MM.1S (cell line): ENCODE measurements at regions not wholly inside any gene's neighbourhood (a gene's known extent, or its start where the extent isn't known, plus 50 kb on each side); places are given as distances from the start of the nearest gene placed in this dataset.
A peak's percentile ranks its signal among the peaks of the same experiment; 100 is the strongest.

Experiments used
- DNase-seq: peaks from one replicate; pipeline ENCODE4 v3.0.0-alpha.2; 2015
- H2AFZ ChIP-seq: fragments of 300-600 bp; sonication (generic); 2 replicates; pipeline ENCODE4 v1.6.0; 2016; ENCODE audit warnings: antibody characterized with exemption, low read length
- H3F3A ChIP-seq: fragments of 300-600 bp; sonication (generic); 2 replicates; pipeline ENCODE4 v1.6.1; 2016; ENCODE audit warnings: mild to moderate bottlenecking, antibody characterized with exemption, low read length, moderate library complexity, mixed read lengths; ENCODE audit not compliant: insufficient read depth
- H3K27ac ChIP-seq: fragments of 300-600 bp; sonication (generic); 2 replicates; pipeline ENCODE4 v1.5.1; 2016; ENCODE audit warnings: mild to moderate bottlenecking, low read length
- H3K27me3 ChIP-seq: fragments of 300-600 bp; sonication (generic); replicated peaks from 2 replicates; pipeline ENCODE4 v1.6.0; 2016; ENCODE audit warnings: low read length; ENCODE audit not compliant: insufficient read depth
- H3K36me3 ChIP-seq: fragments of 300-600 bp; sonication (generic); replicated peaks from 2 replicates; pipeline ENCODE4 v1.6.1; 2016; ENCODE audit warnings: mild to moderate bottlenecking, low read length, mixed read lengths; ENCODE audit not compliant: insufficient read depth
- H3K4me1 ChIP-seq: fragments of 300-600 bp; sonication (generic); 2 replicates; pipeline ENCODE4 v1.6.1; 2016; ENCODE audit warnings: low read length, mixed read lengths
- H3K4me2 ChIP-seq: fragments of 300-600 bp; sonication (generic); 2 replicates; pipeline ENCODE4 v1.6.0; 2016; ENCODE audit warnings: low read depth, low read length
- H3K4me3 ChIP-seq: fragments of 300-600 bp; sonication (generic); 2 replicates; pipeline ENCODE4 v1.5.1; 2016; ENCODE audit warnings: low read length, mixed read lengths
- H3K79me2 ChIP-seq: fragments of 300-600 bp; sonication (generic); 2 replicates; pipeline ENCODE4 v1.6.1; 2016; ENCODE audit warnings: mixed run types, low read length, mixed read lengths
- H3K9ac ChIP-seq: fragments of 300-600 bp; sonication (generic); 2 replicates; pipeline ENCODE4 v1.6.1; 2016; ENCODE audit warnings: low read length, mixed read lengths
- H3K9me2 ChIP-seq: fragments of 300-600 bp; sonication (generic); replicated peaks from 2 replicates; pipeline ENCODE4 v1.6.1; 2016; ENCODE audit warnings: mild to moderate bottlenecking, low read length, mixed read lengths; ENCODE audit not compliant: insufficient read depth
- H3K9me3 ChIP-seq: fragments of 300-600 bp; sonication (generic); replicated peaks from 2 replicates; pipeline ENCODE4 v1.6.1; 2016; ENCODE audit warnings: mild to moderate bottlenecking, low read length, mixed read lengths; ENCODE audit not compliant: insufficient read depth
- H4K20me1 ChIP-seq: fragments of 300-600 bp; sonication (generic); 2 replicates; pipeline ENCODE4 v1.6.1; 2016; ENCODE audit warnings: mild to moderate bottlenecking, low read length, moderate library complexity, mixed read lengths; ENCODE audit not compliant: insufficient read depth
- CTCF ChIP-seq: fragments of 300-600 bp; sonication (generic); IDR thresholded peaks from 2 replicates; pipeline ENCODE4 v1.5.1; 2016; ENCODE audit warnings: antibody characterized with exemption, low read length, mixed read lengths
- EZH2 ChIP-seq: fragments of 300-600 bp; sonication (generic); optimal IDR thresholded peaks from 2 replicates; pipeline ENCODE3; 2017; ENCODE audit warnings: low read depth, mild to moderate bottlenecking, antibody characterized with exemption, low read length, mixed read lengths
- EZH2phosphoT487 ChIP-seq: fragments of 300-600 bp; sonication (generic); IDR thresholded peaks from 2 replicates; pipeline ENCODE4 v1.6.1; 2018; ENCODE audit warnings: antibody characterized with exemption, low read length

- Histone ChIP-seq H3F3A (no peaks in the 10 kb centered on the region), H3K9me3 (no peaks in the 10 kb centered on the region), H3K4me2 (no peak overlapping the region), H3K4me3 (no peak overlapping the region), H3K27ac (no peak overlapping the region), H4K20me1 (no peaks in the 10 kb centered on the region), H3K9me2 (no peaks in the 10 kb centered on the region), H3K36me3 (no peaks in the 10 kb centered on the region), H3K79me2 (no peaks in the 10 kb centered on the region), H3K4me1 (no peaks in the 10 kb centered on the region), H3K27me3 (no peaks in the 10 kb centered on the region), H3K9ac (no peak overlapping the region), H2AFZ (no peak overlapping the region)
- no peak for DNase-seq
- TF ChIP-seq CTCF (no peak), EZH2 (no peak), EZH2phosphoT487 (no peak)
Measured at GRCh38 chr2:175371378-175371777, 189.9 kb upstream of the ATP5MC3 start.

GRCh38 chr2:175366815-175367214 lies 185.3 kb upstream of the ATP5MC3 start:
- Histone ChIP-seq H3K27me3 (no peaks in the 10 kb centered on the region), H2AFZ (no peak overlapping the region), H3K4me2 (no peak overlapping the region), H3K9ac (no peak overlapping the region), H3K9me3 (no peaks in the 10 kb centered on the region), H3F3A (no peaks in the 10 kb centered on the region), H3K36me3 (no peaks in the 10 kb centered on the region), H3K27ac (no peak overlapping the region), H3K79me2 (no peaks in the 10 kb centered on the region), H3K4me3 (no peak overlapping the region), H3K4me1 (no peaks in the 10 kb centered on the region), H3K9me2 (no peaks in the 10 kb centered on the region), H4K20me1 (no peaks in the 10 kb centered on the region)
- peak; percentile 61 for DNase-seq
- TF ChIP-seq EZH2 (no peak), CTCF (peak; percentile 76), EZH2phosphoT487 (no peak)

- H3K36me3 ChIP-seq = no peaks in the 10 kb centered on the region
- H4K20me1 ChIP-seq = no peaks in the 10 kb centered on the region
- no peak for TF ChIP-seq EZH2phosphoT487
- no peak for TF ChIP-seq CTCF
- no peak for TF ChIP-seq EZH2
- H3K9me3 ChIP-seq = no peaks in the 10 kb centered on the region
- DNase-seq = no peak
- H2AFZ ChIP-seq = no peak overlapping the region
- no peaks in the 10 kb centered on the region for H3K9me2 ChIP-seq
- no peaks in the 10 kb centered on the region for H3F3A ChIP-seq
- no peaks in the 10 kb centered on the region for H3K79me2 ChIP-seq
- no peak overlapping the region for H3K4me3 ChIP-seq
- H3K4me2 ChIP-seq = no peak overlapping the region
- no peaks in the 10 kb centered on the region for H3K27me3 ChIP-seq
- no peak overlapping the region for H3K9ac ChIP-seq
- no peaks in the 10 kb centered on the region; the same call in 1 of the 2 replicates for H3K4me1 ChIP-seq
- no peak overlapping the region for H3K27ac ChIP-seq
Measured at GRCh38 chr2:175363699-175364098, 182.2 kb upstream of the ATP5MC3 start.
